DOHH2 (cell line): ENCODE measurements at regions not wholly inside any gene's neighbourhood (a gene's known extent, or its start where the extent isn't known, plus 50 kb on each side); places are given as distances from the start of the nearest gene placed in this dataset.

Source experiments
- H3F3A ChIP-seq: fragments of 200-600 bp; sonication (generic), shearing (Covaris generic); 2 replicates; pipeline ENCODE4 v1.6.0; 2016; ENCODE audit warnings: antibody characterized with exemption, mild to moderate bottlenecking; ENCODE audit not compliant: control insufficient read depth, insufficient read depth
- H3K27ac ChIP-seq: fragments of 200-600 bp; sonication (generic); 2 replicates; pipeline ENCODE4 v1.5.1; 2014; ENCODE audit warnings: low read depth, mild to moderate bottlenecking, low read length, moderate library complexity
- H3K27me3 ChIP-seq: fragments of 200-600 bp; sonication (generic); 2 replicates; pipeline ENCODE4 v1.6.1; 2014; ENCODE audit warnings: mild to moderate bottlenecking, low read length, mixed read lengths; ENCODE audit not compliant: control insufficient read depth
- H3K36me3 ChIP-seq: fragments of 200-600 bp; sonication (generic); 2 replicates; pipeline ENCODE4 v1.6.1; 2014; ENCODE audit warnings: mild to moderate bottlenecking, low read length, moderate library complexity, mixed read lengths; ENCODE audit not compliant: control insufficient read depth
- H3K4me1 ChIP-seq: fragments of 200-600 bp; sonication (generic); 2 replicates; pipeline ENCODE4 v1.6.1; 2014; ENCODE audit warnings: mild to moderate bottlenecking, low read length, mixed read lengths; ENCODE audit not compliant: control insufficient read depth
- H3K4me2 ChIP-seq: fragments of 200-600 bp; sonication (generic); 2 replicates; pipeline ENCODE4 v1.6.0; 2014; ENCODE audit warnings: mild to moderate bottlenecking, low read length, moderate library complexity
- H3K4me3 ChIP-seq: fragments of 200-600 bp; sonication (generic); 2 replicates; pipeline ENCODE4 v1.5.1; 2014; ENCODE audit warnings: mild to moderate bottlenecking, low read length, mixed read lengths
- H3K79me2 ChIP-seq: fragments of 200-600 bp; sonication (generic); 2 replicates; pipeline ENCODE4 v1.6.1; 2014; ENCODE audit warnings: mild to moderate bottlenecking, low read length, mixed read lengths; ENCODE audit not compliant: control insufficient read depth
- H3K9me2 ChIP-seq: fragments of 200-600 bp; sonication (generic); replicated peaks from 2 replicates; pipeline ENCODE4 v1.6.1; 2014; ENCODE audit warnings: mild to moderate bottlenecking, low read length, mixed read lengths; ENCODE audit not compliant: control insufficient read depth
- H3K9me3 ChIP-seq: fragments of 200-600 bp; sonication (generic); 2 replicates; pipeline ENCODE4 v1.6.1; 2014; ENCODE audit warnings: antibody characterized with exemption, low read length, mixed read lengths; ENCODE audit not compliant: control insufficient read depth, insufficient read depth
- H4K20me1 ChIP-seq: fragments of 200-600 bp; sonication (generic); 2 replicates; pipeline ENCODE4 v1.6.0; 2014; ENCODE audit warnings: low read depth, mild to moderate bottlenecking, antibody characterized with exemption, low read length, moderate library complexity; ENCODE audit not compliant: control insufficient read depth, insufficient read depth
- EZH2phosphoT487 ChIP-seq: fragments of 200-600 bp; sonication (generic); IDR thresholded peaks from 2 replicates; pipeline ENCODE4 v1.6.1; 2017; ENCODE audit warnings: borderline replicate concordance, mild to moderate bottlenecking, antibody characterized with exemption, low read length, moderate library complexity, mixed read lengths
- TF ChIP-seq, protein P1 (sequence below): fragments of 200-600 bp; sonication (generic); IDR thresholded peaks from one replicate; pipeline ENCODE4 v1.5.1; 2014; ENCODE audit warnings: antibody characterized with exemption, mild to moderate bottlenecking, low read depth, low read length; ENCODE audit not compliant: poor library complexity, severe bottlenecking

GRCh38 chr2:40654346-40654745 is 202.5 kb upstream of the SLC8A1 start:
- H3K9me2 ChIP-seq = no peaks in the 10 kb centered on the region
- no peaks in the 10 kb centered on the region for H4K20me1 ChIP-seq
- H3K4me3 ChIP-seq = no peak overlapping the region
- H3K9me3 ChIP-seq = no peaks in the 10 kb centered on the region
- H3K36me3 ChIP-seq = no peaks in the 10 kb centered on the region
- no peak overlapping the region for H3K4me2 ChIP-seq
- H3K79me2 ChIP-seq = no peaks in the 10 kb centered on the region
- no peak overlapping the region for H3K27ac ChIP-seq
- TF ChIP-seq EZH2phosphoT487 = no peak
- TF ChIP-seq, protein P1, sequence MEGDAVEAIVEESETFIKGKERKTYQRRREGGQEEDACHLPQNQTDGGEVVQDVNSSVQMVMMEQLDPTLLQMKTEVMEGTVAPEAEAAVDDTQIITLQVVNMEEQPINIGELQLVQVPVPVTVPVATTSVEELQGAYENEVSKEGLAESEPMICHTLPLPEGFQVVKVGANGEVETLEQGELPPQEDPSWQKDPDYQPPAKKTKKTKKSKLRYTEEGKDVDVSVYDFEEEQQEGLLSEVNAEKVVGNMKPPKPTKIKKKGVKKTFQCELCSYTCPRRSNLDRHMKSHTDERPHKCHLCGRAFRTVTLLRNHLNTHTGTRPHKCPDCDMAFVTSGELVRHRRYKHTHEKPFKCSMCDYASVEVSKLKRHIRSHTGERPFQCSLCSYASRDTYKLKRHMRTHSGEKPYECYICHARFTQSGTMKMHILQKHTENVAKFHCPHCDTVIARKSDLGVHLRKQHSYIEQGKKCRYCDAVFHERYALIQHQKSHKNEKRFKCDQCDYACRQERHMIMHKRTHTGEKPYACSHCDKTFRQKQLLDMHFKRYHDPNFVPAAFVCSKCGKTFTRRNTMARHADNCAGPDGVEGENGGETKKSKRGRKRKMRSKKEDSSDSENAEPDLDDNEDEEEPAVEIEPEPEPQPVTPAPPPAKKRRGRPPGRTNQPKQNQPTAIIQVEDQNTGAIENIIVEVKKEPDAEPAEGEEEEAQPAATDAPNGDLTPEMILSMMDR = no peak
- no peaks in the 10 kb centered on the region for H3F3A ChIP-seq
- no peaks in the 10 kb centered on the region; the same call in 1 of the 2 replicates for H3K27me3 ChIP-seq
- no peaks in the 10 kb centered on the region for H3K4me1 ChIP-seq

- TF ChIP-seq, protein P1 = no peak
- TF ChIP-seq EZH2phosphoT487 = no peak
- Histone ChIP-seq H3F3A (no peaks in the 10 kb centered on the region), H3K79me2 (no peaks in the 10 kb centered on the region), H4K20me1 (no peaks in the 10 kb centered on the region), H3K4me3 (no peak overlapping the region), H3K27ac (no peak overlapping the region), H3K36me3 (no peaks in the 10 kb centered on the region), H3K9me2 (no peaks in the 10 kb centered on the region), H3K27me3 (peaks cover 3% of the 10 kb centered on the region; the same call in 1 of the 2 replicates), H3K4me2 (no peak overlapping the region), H3K9me3 (no peaks in the 10 kb centered on the region), H3K4me1 (no peaks in the 10 kb centered on the region)
Measured at GRCh38 chr2:40658941-40659340, 207.1 kb upstream of the SLC8A1 start.

DNA sequence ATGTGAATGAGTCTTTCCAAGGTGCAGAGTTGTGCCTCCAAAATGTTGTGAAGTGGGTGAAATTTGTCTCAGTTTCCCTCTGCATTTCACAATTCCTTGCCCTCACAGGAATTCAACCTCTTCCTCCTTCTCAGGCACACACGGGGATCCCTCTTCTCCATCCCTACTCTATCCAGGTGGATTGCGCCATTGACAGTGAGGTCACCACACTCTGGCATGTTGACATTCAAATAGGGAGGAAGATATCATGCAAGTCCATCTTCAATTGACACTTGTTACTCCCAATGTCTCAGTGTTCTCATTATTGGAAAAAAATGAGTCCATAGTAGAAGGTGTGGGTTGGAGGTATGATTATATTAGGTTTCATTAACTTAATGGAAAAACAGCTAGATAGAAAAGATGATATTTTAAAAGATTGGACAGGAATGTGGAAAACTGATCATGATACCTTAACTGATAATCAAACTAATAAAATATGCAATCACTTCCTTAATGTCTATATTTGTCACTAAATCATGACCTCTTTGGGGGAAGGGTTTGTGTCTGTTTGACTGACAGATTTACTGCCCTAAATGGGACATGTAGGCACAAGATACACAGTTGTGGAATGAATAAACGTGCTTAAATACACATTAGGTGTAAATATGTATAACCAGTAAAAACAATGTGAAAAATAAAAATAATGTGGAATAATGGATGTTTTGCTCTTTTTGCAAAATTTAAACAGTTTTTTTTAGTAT is 213.8 kb upstream of the SLC8A1 start:
- Histone ChIP-seq H3K4me1 (no peaks in the 10 kb centered on the region), H3K27ac (no peak overlapping the region), H3F3A (no peaks in the 10 kb centered on the region), H3K4me2 (no peak overlapping the region), H3K27me3 (peaks cover 5% of the 10 kb centered on the region; the same call in 1 of the 2 replicates), H3K4me3 (no peak overlapping the region), H3K9me3 (no peaks in the 10 kb centered on the region), H4K20me1 (no peaks in the 10 kb centered on the region), H3K9me2 (peaks cover 2% of the 10 kb centered on the region), H3K79me2 (no peaks in the 10 kb centered on the region), H3K36me3 (no peaks in the 10 kb centered on the region)
- TF ChIP-seq EZH2phosphoT487 = no peak
- TF ChIP-seq, protein P1 = no peak
